Loucy (cell line): ENCODE measurements at regions not wholly inside any gene's neighbourhood (a gene's known extent, or its start where the extent isn't known, plus 50 kb on each side); places are given as distances from the start of the nearest gene placed in this dataset.

Experiments used
- H2AFZ ChIP-seq: fragments of 200-600 bp; sonication (generic); 2 replicates; pipeline ENCODE4 v1.6.0; 2016; ENCODE audit warnings: antibody characterized with exemption, mild to moderate bottlenecking, low read length, moderate library complexity
- H3F3A ChIP-seq: fragments of 200-600 bp; 2 replicates; pipeline ENCODE4 v1.6.0; 2016; ENCODE audit warnings: antibody characterized with exemption, low read depth, mild to moderate bottlenecking
- H3K27me3 ChIP-seq: fragments of 200-600 bp; sonication (generic); 2 replicates; pipeline ENCODE4 v1.6.1; 2014; ENCODE audit warnings: low read length, mild to moderate bottlenecking; ENCODE audit not compliant: insufficient read depth, poor library complexity, severe bottlenecking
- H3K36me3 ChIP-seq: fragments of 200-600 bp; sonication (generic); 2 replicates; pipeline ENCODE4 v1.6.1; 2016; ENCODE audit warnings: low read length; ENCODE audit not compliant: insufficient read depth
- H3K4me1 ChIP-seq: fragments of 200-600 bp; sonication (generic); 2 replicates; pipeline ENCODE4 v1.5.1; 2014; ENCODE audit warnings: low read length, mild to moderate bottlenecking; ENCODE audit not compliant: insufficient read depth, poor library complexity, severe bottlenecking
- H3K4me2 ChIP-seq: fragments of 200-600 bp; sonication (generic); 2 replicates; pipeline ENCODE4 v1.6.0; 2014; ENCODE audit warnings: antibody characterized with exemption, low read length, low read depth, mild to moderate bottlenecking; ENCODE audit not compliant: poor library complexity, severe bottlenecking
- H3K4me3 ChIP-seq: fragments of 200-600 bp; sonication (generic); 2 replicates; pipeline ENCODE4 v1.5.1; 2014; ENCODE audit warnings: low read length, mild to moderate bottlenecking, mixed read lengths; ENCODE audit not compliant: poor library complexity, severe bottlenecking
- H3K79me2 ChIP-seq: fragments of 200-600 bp; sonication (generic); 2 replicates; pipeline ENCODE4 v1.6.1; 2014; ENCODE audit warnings: low read length; ENCODE audit not compliant: insufficient read depth
- H3K9ac ChIP-seq: fragments of 200-600 bp; sonication (generic); 2 replicates; pipeline ENCODE4 v1.6.0; 2014; ENCODE audit warnings: mild to moderate bottlenecking, low read depth, low read length, moderate library complexity; ENCODE audit not compliant: poor library complexity, severe bottlenecking
- H3K9me2 ChIP-seq: fragments of 200-600 bp; sonication (generic); replicated peaks from 2 replicates; pipeline ENCODE4 v1.6.1; 2016; ENCODE audit warnings: low read depth, low read length, mixed read lengths
- H3K9me3 ChIP-seq: fragments of 200-600 bp; sonication (generic); 2 replicates; pipeline ENCODE4 v1.6.1; 2014; ENCODE audit warnings: mild to moderate bottlenecking, antibody characterized with exemption, low read length, low read depth; ENCODE audit not compliant: insufficient read depth
- H4K20me1 ChIP-seq: fragments of 200-600 bp; sonication (generic); 2 replicates; pipeline ENCODE4 v1.6.0; 2014; ENCODE audit warnings: antibody characterized with exemption, low read length, mild to moderate bottlenecking; ENCODE audit not compliant: insufficient read depth, poor library complexity, severe bottlenecking
- CTCF ChIP-seq: fragments of 200-600 bp; sonication (generic); conservative IDR thresholded peaks from 2 replicates; pipeline ENCODE4 v1.5.1; 2014; ENCODE audit warnings: mild to moderate bottlenecking, antibody characterized with exemption, low read length
- EZH2phosphoT487 ChIP-seq: fragments of 200-600 bp; IDR thresholded peaks from 2 replicates; pipeline ENCODE4 v1.6.1; 2018; ENCODE audit warnings: antibody characterized with exemption, mild to moderate bottlenecking, moderate library complexity, borderline replicate concordance

GRCh38 chr12:92044435-92044834 is 101.2 kb downstream of the BTG1 start:
- Histone ChIP-seq H3K27me3 (no peaks in the 10 kb centered on the region), H3K9me3 (no peaks in the 10 kb centered on the region), H3K79me2 (no peaks in the 10 kb centered on the region), H4K20me1 (no peaks in the 10 kb centered on the region), H3K4me1 (no peaks in the 10 kb centered on the region), H2AFZ (no peak overlapping the region), H3F3A (no peaks in the 10 kb centered on the region), H3K36me3 (no peaks in the 10 kb centered on the region), H3K9me2 (no peaks in the 10 kb centered on the region), H3K4me3 (no peak overlapping the region), H3K4me2 (no peak overlapping the region), H3K9ac (no peak overlapping the region)
- no peak for TF ChIP-seq EZH2phosphoT487
- TF ChIP-seq CTCF: no peak

GRCh38 chr12:92042791-92043531 is 102.7 kb downstream of the BTG1 start:
- Histone ChIP-seq H3K36me3 (no peaks in the 10 kb centered on the region), H3F3A (no peaks in the 10 kb centered on the region), H4K20me1 (no peaks in the 10 kb centered on the region), H3K27me3 (no peaks in the 10 kb centered on the region), H3K9ac (no peak overlapping the region), H3K4me1 (peaks cover 9% of the 10 kb centered on the region), H3K9me2 (no peaks in the 10 kb centered on the region), H3K9me3 (no peaks in the 10 kb centered on the region), H3K79me2 (no peaks in the 10 kb centered on the region), H3K4me2 (no peak overlapping the region), H2AFZ (no peak overlapping the region), H3K4me3 (no peak overlapping the region)
- TF ChIP-seq EZH2phosphoT487 (no peak), CTCF (no peak)

- no peaks in the 10 kb centered on the region for H3K9me2 ChIP-seq
- H3F3A ChIP-seq: no peaks in the 10 kb centered on the region
- H3K36me3 ChIP-seq: no peaks in the 10 kb centered on the region
- H2AFZ ChIP-seq: no peak overlapping the region
- H3K4me1 ChIP-seq: peaks cover 9% of the 10 kb centered on the region
- no peaks in the 10 kb centered on the region for H4K20me1 ChIP-seq
- no peak overlapping the region for H3K4me3 ChIP-seq
- no peak overlapping the region for H3K4me2 ChIP-seq
- no peaks in the 10 kb centered on the region for H3K79me2 ChIP-seq
- no peaks in the 10 kb centered on the region for H3K9me3 ChIP-seq
- TF ChIP-seq CTCF: no peak
- no peak for TF ChIP-seq EZH2phosphoT487
- no peaks in the 10 kb centered on the region for H3K27me3 ChIP-seq
- H3K9ac ChIP-seq: no peak overlapping the region
Measured at GRCh38 chr12:92041742-92042141, 103.9 kb downstream of the BTG1 start.
